Endothelial cell of umbilical vein (primary cell): ENCODE measurements at regions not wholly inside any gene's neighbourhood (a gene's known extent, or its start where the extent isn't known, plus 50 kb on each side); places are given as distances from the start of the nearest gene placed in this dataset.

Experiments
- EZH2 ChIP-seq: IDR thresholded peaks from 2 replicates; pipeline ENCODE4 v1.6.1; 2012; ENCODE audit warnings: borderline replicate concordance, low read depth, mild to moderate bottlenecking, moderate library complexity, low read length, inconsistent platforms; ENCODE audit not compliant: severe bottlenecking
- JUN ChIP-seq: IDR thresholded peaks from 2 replicates; pipeline ENCODE4 v1.6.1; 2011; ENCODE audit warnings: borderline replicate concordance, low read depth; ENCODE audit not compliant: insufficient read length, insufficient read depth
- POLR2A ChIP-seq: IDR thresholded peaks from 2 replicates; pipeline ENCODE4 v1.6.1; 2012; ENCODE audit warnings: low read depth, mild to moderate bottlenecking, control low read depth, low read length
- POLR2AphosphoS5 ChIP-seq: IDR thresholded peaks from 2 replicates; pipeline ENCODE4 v1.6.1; 2012; ENCODE audit warnings: low read depth, mild to moderate bottlenecking, control low read depth, low read length, moderate library complexity; ENCODE audit not compliant: insufficient read depth
- TF ChIP-seq, protein P1 (sequence below), 2 donors: IDR thresholded peaks; 1 replicate in 1 of 2; 2 replicates in 1 of 2; pipeline ENCODE4 v1.5.1; 2011; ENCODE audit warnings: low read length in 2 of 2, mild to moderate bottlenecking in 2 of 2, moderate library complexity in 2 of 2, control low read depth in 1 of 2, inconsistent platforms in 1 of 2, low read depth in 1 of 2; ENCODE audit not compliant: insufficient read depth in 1 of 2; ENCODE audit errors: extremely low read depth in 1 of 2

DNA sequence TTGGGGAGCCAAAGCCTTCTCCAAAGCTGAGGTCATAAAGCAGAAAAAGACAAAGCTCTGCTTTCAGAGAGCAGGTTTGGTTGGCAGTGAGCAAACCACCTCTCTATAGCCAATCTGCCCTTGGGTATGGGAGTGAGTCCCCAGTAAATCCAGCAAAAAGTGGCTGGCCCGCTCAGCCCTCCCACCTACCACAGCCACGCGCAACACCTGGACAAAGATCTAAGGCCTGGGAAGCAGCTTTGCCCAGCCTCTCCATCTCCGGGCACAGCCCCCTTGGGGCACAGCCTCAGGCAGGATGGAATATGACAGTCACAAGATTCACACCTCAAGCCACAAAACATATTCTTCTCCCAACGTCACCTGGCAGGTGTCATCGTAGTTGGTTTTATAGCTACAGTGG lies 211.7 kb upstream of the EEA1 start:
- TF ChIP-seq POLR2A (no peak), JUN (no peak), POLR2AphosphoS5 (no peak), EZH2 (no peak)
- TF ChIP-seq, protein P1, sequence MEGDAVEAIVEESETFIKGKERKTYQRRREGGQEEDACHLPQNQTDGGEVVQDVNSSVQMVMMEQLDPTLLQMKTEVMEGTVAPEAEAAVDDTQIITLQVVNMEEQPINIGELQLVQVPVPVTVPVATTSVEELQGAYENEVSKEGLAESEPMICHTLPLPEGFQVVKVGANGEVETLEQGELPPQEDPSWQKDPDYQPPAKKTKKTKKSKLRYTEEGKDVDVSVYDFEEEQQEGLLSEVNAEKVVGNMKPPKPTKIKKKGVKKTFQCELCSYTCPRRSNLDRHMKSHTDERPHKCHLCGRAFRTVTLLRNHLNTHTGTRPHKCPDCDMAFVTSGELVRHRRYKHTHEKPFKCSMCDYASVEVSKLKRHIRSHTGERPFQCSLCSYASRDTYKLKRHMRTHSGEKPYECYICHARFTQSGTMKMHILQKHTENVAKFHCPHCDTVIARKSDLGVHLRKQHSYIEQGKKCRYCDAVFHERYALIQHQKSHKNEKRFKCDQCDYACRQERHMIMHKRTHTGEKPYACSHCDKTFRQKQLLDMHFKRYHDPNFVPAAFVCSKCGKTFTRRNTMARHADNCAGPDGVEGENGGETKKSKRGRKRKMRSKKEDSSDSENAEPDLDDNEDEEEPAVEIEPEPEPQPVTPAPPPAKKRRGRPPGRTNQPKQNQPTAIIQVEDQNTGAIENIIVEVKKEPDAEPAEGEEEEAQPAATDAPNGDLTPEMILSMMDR (IDR thresholded peaks at IDR 0.05; ENCODE audit: extremely low read depth in 1 of 2, insufficient read depth in 1 of 2, low read depth in 1 of 2, low read length in 2 of 2): no peak
